Aorta (tissue), 5 donors: ENCODE measurements at regions not wholly inside any gene's neighbourhood (a gene's known extent, or its start where the extent isn't known, plus 50 kb on each side); places are given as distances from the start of the nearest gene placed in this dataset.

Experiments used
- ATAC-seq: fragments of 200-7000 bp; cut with Tn5 transposase; one replicate; pipeline ENCODE4 v1.9.1; 2022; ENCODE audit warnings: moderate library complexity; ENCODE audit not compliant: low FRiP score
- DNase-seq, 2 donors: peaks; one replicate each; pipeline ENCODE4 v3.0.0-alpha.2; 2020
- H3K27ac ChIP-seq, 2 donors: one replicate each; pipeline ENCODE4 v1.5.1; 2013; ENCODE audit warnings: low read length in 2 of 2, mild to moderate bottlenecking in 2 of 2, moderate library complexity in 2 of 2, control low read depth in 1 of 2, inconsistent platforms in 1 of 2, low read depth in 1 of 2
- H3K27me3 ChIP-seq, 2 donors: one replicate each; pipeline ENCODE4 v1.6.1; 2013; ENCODE audit warnings: control low read depth in 1 of 2, low read length in 1 of 2, mild to moderate bottlenecking in 1 of 2, moderate library complexity in 1 of 2; ENCODE audit not compliant: insufficient read depth in 2 of 2, control insufficient read depth in 1 of 2
- H3K36me3 ChIP-seq, 2 donors: one replicate each; pipeline ENCODE4 v1.6.1; 2013; ENCODE audit warnings: control low read depth in 1 of 2, low read length in 1 of 2, mild to moderate bottlenecking in 1 of 2; ENCODE audit not compliant: insufficient read depth in 2 of 2, control insufficient read depth in 1 of 2
- H3K4me1 ChIP-seq, 2 donors: one replicate each; pipeline ENCODE4 v1.6.1; 2013; ENCODE audit warnings: low read length in 2 of 2, control low read depth in 1 of 2, mild to moderate bottlenecking in 1 of 2, moderate library complexity in 1 of 2; ENCODE audit not compliant: insufficient read depth in 2 of 2, control insufficient read depth in 1 of 2
- H3K4me3 ChIP-seq, 2 donors: one replicate each; pipeline ENCODE4 v1.5.1; 2013; ENCODE audit warnings: low read length in 2 of 2, control low read depth in 1 of 2, mild to moderate bottlenecking in 1 of 2
- H3K9me3 ChIP-seq: one replicate; pipeline ENCODE4 v1.6.1; 2013; ENCODE audit warnings: mild to moderate bottlenecking, low read length; ENCODE audit not compliant: control insufficient read depth
- WGBS, 2 donors: extraction: QIAGEN DNeasy Blood & Tissue Kit; methylation state at CpG; one replicate each; pipeline ENCODE4 v1.1.7; 2013; 5-methylcytosine and 5-hydroxymethylcytosine counted together
- intact Hi-C, 2 donors: fragments of 100-400 bp; cut with DNase I; formaldehyde crosslinking; loops; one replicate each; pipeline versions ENCODE4 v1.14.2 to v1.15.0; 2022
- donor health status: healthy with polysubstance abuse.
- donor health status: Bipolar disorder and iron deficiency.
- donor health status: DM: no; HTN: no; CAD: no.
- donor health status: DM: no; HTN: no; CAD: no.
- donor health status: DM: yes; HTN: yes; CAD: no.

GRCh38 chr20:46820682-46821081 lies 74.0 kb upstream of the EYA2 start:
- Histone ChIP-seq H3K4me3 (no peak overlapping the region), H3K27ac (no peak overlapping the region), H3K4me1 (no peaks in the 10 kb centered on the region), H3K36me3 (no peaks in the 10 kb centered on the region), H3K9me3 (no peaks in the 10 kb centered on the region), H3K27me3 (no peaks in the 10 kb centered on the region)
- no peak for ATAC-seq
- WGBS, 2 donors, result 56 to 57% methylated on average over 3 of the region's 3 CpGs
- DNase-seq, result no peak
- intact Hi-C loops, result no loop called here

GRCh38 chr20:46823271-46823751 lies 71.3 kb upstream of the EYA2 start:
- no peaks in the 10 kb centered on the region for H3K36me3 ChIP-seq
- H3K27me3 ChIP-seq, result no peaks in the 10 kb centered on the region
- H3K4me1 ChIP-seq, result no peaks in the 10 kb centered on the region
- 59 to 67% methylated on average over 5 of the region's 5 CpGs for WGBS, 2 donors
- ATAC-seq (peak; percentile 80), DNase-seq (no peak)
- intact Hi-C loops, result no loop called here
- H3K4me3 ChIP-seq, result no peak overlapping the region
- H3K9me3 ChIP-seq, result no peaks in the 10 kb centered on the region
- no peak overlapping the region for H3K27ac ChIP-seq

- Histone ChIP-seq H3K36me3 (no peaks in the 10 kb centered on the region), H3K27me3 (no peaks in the 10 kb centered on the region), H3K4me1 (no peaks in the 10 kb centered on the region), H3K27ac (no peak overlapping the region), H3K4me3 (no peak overlapping the region), H3K9me3 (no peaks in the 10 kb centered on the region)
- intact Hi-C loops, result no loop called here
- ATAC-seq (no peak), DNase-seq (no peak)
- 93 to 96% methylated on average over 3 of the region's 3 CpGs for WGBS, 2 donors
Measured at GRCh38 chr20:46823753-46824152, 70.9 kb upstream of the EYA2 start.

GRCh38 chr20:46826343-46826984 lies 68.2 kb upstream of the EYA2 start:
- Histone ChIP-seq H3K4me1 (no peaks in the 10 kb centered on the region), H3K4me3 (no peak overlapping the region), H3K27me3 (no peaks in the 10 kb centered on the region), H3K27ac (no peak overlapping the region), H3K36me3 (no peaks in the 10 kb centered on the region), H3K9me3 (no peaks in the 10 kb centered on the region)
- no peak for DNase-seq
- intact Hi-C loops, result no loop called here
- no peak for ATAC-seq
- WGBS, 2 donors, result 48 to 76% methylated on average over 3 of the region's 3 CpGs

GRCh38 chr20:46827718-46828458 lies 66.8 kb upstream of the EYA2 start:
- Histone ChIP-seq H3K36me3 (no peaks in the 10 kb centered on the region), H3K27ac (no peak overlapping the region), H3K27me3 (no peaks in the 10 kb centered on the region), H3K4me3 (no peak overlapping the region), H3K9me3 (peaks cover 5% of the 10 kb centered on the region), H3K4me1 (no peaks in the 10 kb centered on the region)
- intact Hi-C loops, result no loop called here
- DNase-seq, result no peak
- 63 to 71% methylated on average over 10 of the region's 10 CpGs for WGBS, 2 donors
- ATAC-seq, result no peak

- no peak overlapping the region for H3K4me3 ChIP-seq
- DNase-seq (no peak), ATAC-seq (no peak)
- H3K27me3 ChIP-seq, result no peaks in the 10 kb centered on the region
- WGBS, 2 donors, result 77 to 84% methylated on average over 2 of the region's 2 CpGs
- peaks cover 5% of the 10 kb centered on the region for H3K9me3 ChIP-seq
- intact Hi-C loops, result no loop called here
- no peak overlapping the region for H3K27ac ChIP-seq
- H3K4me1 ChIP-seq, result no peaks in the 10 kb centered on the region
- no peaks in the 10 kb centered on the region for H3K36me3 ChIP-seq
Measured at GRCh38 chr20:46828471-46828870, 66.2 kb upstream of the EYA2 start.

GRCh38 chr20:46830886-46831632 lies 63.6 kb upstream of the EYA2 start:
- no peak for DNase-seq
- intact Hi-C loops, result no loop called here
- Histone ChIP-seq H3K4me1 (no peaks in the 10 kb centered on the region), H3K4me3 (no peak overlapping the region), H3K27ac (no peak overlapping the region), H3K36me3 (no peaks in the 10 kb centered on the region), H3K9me3 (peaks cover 5% of the 10 kb centered on the region), H3K27me3 (no peaks in the 10 kb centered on the region)
- 70 to 80% methylated on average over 6 of the region's 6 CpGs for WGBS, 2 donors
- ATAC-seq, result no peak

- Histone ChIP-seq H3K4me3 (no peak overlapping the region), H3K4me1 (no peaks in the 10 kb centered on the region), H3K27ac (no peak overlapping the region), H3K9me3 (peaks cover 5% of the 10 kb centered on the region), H3K27me3 (no peaks in the 10 kb centered on the region), H3K36me3 (no peaks in the 10 kb centered on the region)
- intact Hi-C loops, result no loop called here
- WGBS, 2 donors, result 97 to 99% methylated on average over 2 of the region's 2 CpGs
- DNase-seq, result no peak
- ATAC-seq, result no peak
Measured at GRCh38 chr20:46831633-46832011, 63.0 kb upstream of the EYA2 start.
